Ectodermal cell (in vitro differentiated cells): ENCODE measurements at regions not wholly inside any gene's neighbourhood (a gene's known extent, or its start where the extent isn't known, plus 50 kb on each side); places are given as distances from the start of the nearest gene placed in this dataset.
A peak's percentile ranks its signal among the peaks of the same experiment; 100 is the strongest.

Source experiments
- H3K27ac ChIP-seq: 2 replicates; pipeline ENCODE4 v1.7.0; 2013; ENCODE audit warnings: mild to moderate bottlenecking, low read depth, low read length; ENCODE audit not compliant: insufficient read depth, poor library complexity, severe bottlenecking
- H3K27me3 ChIP-seq: 2 replicates; pipeline ENCODE4 v1.7.0; 2013; ENCODE audit warnings: mild to moderate bottlenecking, low read length; ENCODE audit not compliant: insufficient read depth, control insufficient read depth, poor library complexity, severe bottlenecking
- H3K36me3 ChIP-seq: one replicate; pipeline ENCODE4 v1.7.0; 2013; ENCODE audit warnings: low read length; ENCODE audit not compliant: control insufficient read depth, insufficient read depth
- H3K4me1 ChIP-seq: one replicate; pipeline ENCODE4 v1.7.0; 2013; ENCODE audit warnings: low read length; ENCODE audit not compliant: control insufficient read depth, insufficient read depth
- H3K4me3 ChIP-seq: 2 replicates; pipeline ENCODE4 v1.7.0; 2013; ENCODE audit warnings: low read depth, low read length, control low read depth; ENCODE audit not compliant: insufficient read depth
- H3K9me3 ChIP-seq: 2 replicates; pipeline ENCODE4 v1.7.0; 2013; ENCODE audit warnings: mild to moderate bottlenecking, low read length, moderate library complexity; ENCODE audit not compliant: control insufficient read depth
- WGBS, 2 experiments: methylation state at CpG; one replicate each; pipeline ENCODE4 v1.1.7; 2013; ENCODE audit warnings: missing lambda C conversion rate in 2 of 2; 5-methylcytosine and 5-hydroxymethylcytosine counted together

- Histone ChIP-seq H3K27me3 (no peaks in the 10 kb centered on the region), H3K36me3 (no peaks in the 10 kb centered on the region), H3K27ac (peak overlapping the region; percentile 55), H3K4me3 (no peak overlapping the region), H3K4me1 (peaks cover 17% of the 10 kb centered on the region), H3K9me3 (no peaks in the 10 kb centered on the region)
- WGBS, 2 experiments = 46 to 66% methylated on average over 6 of the region's 6 CpGs
These were observed 497.8 kb downstream of the HS3ST4 start for GRCh38 chr16:26189536-26189935.

- H3K9me3 ChIP-seq = no peaks in the 10 kb centered on the region
- no peaks in the 10 kb centered on the region for H3K36me3 ChIP-seq
- 94 to 97% methylated on average over 3 of the region's 3 CpGs for WGBS, 2 experiments
- H3K27me3 ChIP-seq = no peaks in the 10 kb centered on the region
- peaks cover 3% of the 10 kb centered on the region for H3K4me1 ChIP-seq
- no peak overlapping the region for H3K4me3 ChIP-seq
- no peak overlapping the region for H3K27ac ChIP-seq
These were observed 502.8 kb downstream of the HS3ST4 start for GRCh38 chr16:26194526-26194925.

- Histone ChIP-seq H3K36me3 (no peaks in the 10 kb centered on the region), H3K27ac (no peak overlapping the region), H3K27me3 (no peaks in the 10 kb centered on the region), H3K4me1 (no peaks in the 10 kb centered on the region), H3K4me3 (no peak overlapping the region), H3K9me3 (no peaks in the 10 kb centered on the region)
- 90 to 94% methylated on average over 3 of the region's 3 CpGs for WGBS, 2 experiments
These were observed 503.5 kb downstream of the HS3ST4 start for GRCh38 chr16:26195225-26195624.

- Histone ChIP-seq H3K27ac (no peak overlapping the region), H3K36me3 (no peaks in the 10 kb centered on the region), H3K27me3 (no peaks in the 10 kb centered on the region), H3K4me1 (no peaks in the 10 kb centered on the region), H3K4me3 (no peak overlapping the region), H3K9me3 (no peaks in the 10 kb centered on the region)
- WGBS, 2 experiments = 82 to 87% methylated on average over 2 to 3 of the region's 3 CpGs
These were observed 504.6 kb downstream of the HS3ST4 start for GRCh38 chr16:26196310-26196709.

GRCh38 chr16:26196802-26197201 is 505.0 kb downstream of the HS3ST4 start:
- Histone ChIP-seq H3K4me1 (no peaks in the 10 kb centered on the region), H3K4me3 (no peak overlapping the region), H3K27me3 (no peaks in the 10 kb centered on the region), H3K27ac (no peak overlapping the region), H3K36me3 (no peaks in the 10 kb centered on the region), H3K9me3 (no peaks in the 10 kb centered on the region)
- WGBS, 2 experiments = 93 to 96% methylated on average over 2 of the region's 2 CpGs

GRCh38 chr16:26197707-26198106 is 505.9 kb downstream of the HS3ST4 start:
- Histone ChIP-seq H3K4me1 (no peaks in the 10 kb centered on the region), H3K9me3 (no peaks in the 10 kb centered on the region), H3K27ac (no peak overlapping the region), H3K27me3 (no peaks in the 10 kb centered on the region), H3K36me3 (no peaks in the 10 kb centered on the region), H3K4me3 (no peak overlapping the region)
- WGBS, 2 experiments = 92% methylated on average over 4 of the region's 4 CpGs

- H3K36me3 ChIP-seq = no peaks in the 10 kb centered on the region
- 89 to 90% methylated on average over 5 of the region's 5 CpGs for WGBS, 2 experiments
These were observed 506.5 kb downstream of the HS3ST4 start for GRCh38 chr16:26198221-26198620.

GRCh38 chr16:26204138-26204537 is 512.4 kb downstream of the HS3ST4 start:
- Histone ChIP-seq H3K36me3 (no peaks in the 10 kb centered on the region), H3K4me1 (no peaks in the 10 kb centered on the region), H3K9me3 (no peaks in the 10 kb centered on the region), H3K27ac (no peak overlapping the region), H3K4me3 (no peak overlapping the region), H3K27me3 (no peaks in the 10 kb centered on the region)
- 93 to 94% methylated on average over 7 of the region's 7 CpGs for WGBS, 2 experiments

More at GRCh38 chr16:26198221-26198620, 506.5 kb downstream of the HS3ST4 start:
- Histone ChIP-seq H3K9me3 (no peaks in the 10 kb centered on the region), H3K27ac (no peak overlapping the region), H3K4me1 (no peaks in the 10 kb centered on the region), H3K27me3 (no peaks in the 10 kb centered on the region), H3K4me3 (no peak overlapping the region)

GRCh38 chr16:26211542-26211941 is 519.8 kb downstream of the HS3ST4 start:
- H3K9me3 ChIP-seq = no peaks in the 10 kb centered on the region
- no peaks in the 10 kb centered on the region for H3K27me3 ChIP-seq
- H3K4me1 ChIP-seq = no peaks in the 10 kb centered on the region
- H3K4me3 ChIP-seq = no peak overlapping the region
- H3K27ac ChIP-seq = no peak overlapping the region
- H3K36me3 ChIP-seq = no peaks in the 10 kb centered on the region
- WGBS, 2 experiments = 96 to 97% methylated on average over 4 of the region's 4 CpGs

GRCh38 chr16:26212599-26212998 is 520.8 kb downstream of the HS3ST4 start:
- Histone ChIP-seq H3K4me3 (no peak overlapping the region), H3K4me1 (no peaks in the 10 kb centered on the region), H3K27me3 (no peaks in the 10 kb centered on the region), H3K36me3 (no peaks in the 10 kb centered on the region), H3K9me3 (no peaks in the 10 kb centered on the region), H3K27ac (no peak overlapping the region)
- WGBS, 2 experiments = 92 to 94% methylated on average over 5 of the region's 5 CpGs

- H3K36me3 ChIP-seq = no peaks in the 10 kb centered on the region
- no peaks in the 10 kb centered on the region for H3K27me3 ChIP-seq
- no peak overlapping the region for H3K4me3 ChIP-seq
- H3K4me1 ChIP-seq = no peaks in the 10 kb centered on the region
- no peaks in the 10 kb centered on the region for H3K9me3 ChIP-seq
- 70 to 80% methylated on average over 9 of the region's 9 CpGs for WGBS, 2 experiments
- no peak overlapping the region for H3K27ac ChIP-seq
These were observed 522.9 kb downstream of the HS3ST4 start for GRCh38 chr16:26214581-26215174.
